Type B pancreatic cell (in vitro differentiated cells): ENCODE measurements at regions not wholly inside any gene's neighbourhood (a gene's known extent, or its start where the extent isn't known, plus 50 kb on each side); places are given as distances from the start of the nearest gene placed in this dataset.

Experiments
- DNase-seq: peaks from one replicate; pipeline ENCODE4 v3.0.0; 2021; ENCODE audit warnings: mixed read lengths; ENCODE audit not compliant: unreplicated experiment; ENCODE audit errors: extremely low spot score
- H3K27ac Mint-ChIP-seq: 2 replicates; pipeline ENCODE4 v1.8.0; 2021; ENCODE audit warnings: mild to moderate bottlenecking, mixed read lengths
- H3K27me3 Mint-ChIP-seq: 2 replicates; pipeline ENCODE4 v1.8.0; 2021; ENCODE audit warnings: mixed read lengths
- H3K36me3 Mint-ChIP-seq: 2 replicates; pipeline ENCODE4 v1.8.0; 2021; ENCODE audit warnings: mixed read lengths
- H3K4me1 Mint-ChIP-seq: one replicate; pipeline ENCODE4 v1.8.0; 2021; ENCODE audit warnings: mixed read lengths; ENCODE audit not compliant: unreplicated experiment
- H3K4me3 Mint-ChIP-seq: 2 replicates; pipeline ENCODE4 v1.8.0; 2021; ENCODE audit warnings: mild to moderate bottlenecking, mixed read lengths
- H3K9me3 Mint-ChIP-seq: 2 replicates; pipeline ENCODE4 v1.8.0; 2021; ENCODE audit warnings: mixed read lengths
- TF ChIP-seq, protein P1 (sequence below): fragments of 200-600 bp; sonication (generic); conservative IDR thresholded peaks from 2 replicates; pipeline ENCODE4 v1.5.0; 2021; ENCODE audit warnings: antibody characterized with exemption, mild to moderate bottlenecking

GRCh38 chr9:108001237-108001636 lies 511.7 kb upstream of the KLF4 start:
- no peak for DNase-seq
- Mint-ChIP-seq H3K36me3 (no peaks in the 10 kb centered on the region), H3K4me1 (no peaks in the 10 kb centered on the region), H3K4me3 (no peak overlapping the region), H3K27me3 (peaks cover 35% of the 10 kb centered on the region), H3K9me3 (no peaks in the 10 kb centered on the region), H3K27ac (no peak overlapping the region)
- TF ChIP-seq, protein P1, sequence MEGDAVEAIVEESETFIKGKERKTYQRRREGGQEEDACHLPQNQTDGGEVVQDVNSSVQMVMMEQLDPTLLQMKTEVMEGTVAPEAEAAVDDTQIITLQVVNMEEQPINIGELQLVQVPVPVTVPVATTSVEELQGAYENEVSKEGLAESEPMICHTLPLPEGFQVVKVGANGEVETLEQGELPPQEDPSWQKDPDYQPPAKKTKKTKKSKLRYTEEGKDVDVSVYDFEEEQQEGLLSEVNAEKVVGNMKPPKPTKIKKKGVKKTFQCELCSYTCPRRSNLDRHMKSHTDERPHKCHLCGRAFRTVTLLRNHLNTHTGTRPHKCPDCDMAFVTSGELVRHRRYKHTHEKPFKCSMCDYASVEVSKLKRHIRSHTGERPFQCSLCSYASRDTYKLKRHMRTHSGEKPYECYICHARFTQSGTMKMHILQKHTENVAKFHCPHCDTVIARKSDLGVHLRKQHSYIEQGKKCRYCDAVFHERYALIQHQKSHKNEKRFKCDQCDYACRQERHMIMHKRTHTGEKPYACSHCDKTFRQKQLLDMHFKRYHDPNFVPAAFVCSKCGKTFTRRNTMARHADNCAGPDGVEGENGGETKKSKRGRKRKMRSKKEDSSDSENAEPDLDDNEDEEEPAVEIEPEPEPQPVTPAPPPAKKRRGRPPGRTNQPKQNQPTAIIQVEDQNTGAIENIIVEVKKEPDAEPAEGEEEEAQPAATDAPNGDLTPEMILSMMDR, result no peak

DNA sequence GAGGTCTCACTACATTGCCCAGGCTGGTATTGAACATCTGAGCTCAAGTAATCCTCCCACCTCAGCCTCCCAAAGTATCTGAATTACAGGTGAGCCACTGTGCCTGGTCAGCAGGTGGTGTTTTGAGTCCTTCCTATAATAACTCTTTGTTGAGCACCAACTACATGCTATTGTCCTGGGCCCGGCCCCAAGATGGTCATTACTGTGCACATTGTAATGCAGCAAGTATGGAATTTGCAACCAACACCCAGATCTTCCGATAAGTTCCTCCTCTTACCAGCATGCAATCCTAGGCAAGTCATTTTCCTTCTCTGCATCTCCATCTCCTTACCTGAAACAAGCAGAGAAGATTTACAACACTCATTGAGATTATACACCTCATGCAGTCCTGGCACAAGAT lies 510.3 kb upstream of the KLF4 start:
- TF ChIP-seq, protein P1, result no peak
- H3K4me3 Mint-ChIP-seq, result no peak overlapping the region
- H3K27me3 Mint-ChIP-seq, result peaks cover 30% of the 10 kb centered on the region
- no peak for DNase-seq
- no peaks in the 10 kb centered on the region for H3K36me3 Mint-ChIP-seq
- no peak overlapping the region for H3K27ac Mint-ChIP-seq
- H3K9me3 Mint-ChIP-seq, result no peaks in the 10 kb centered on the region
- H3K4me1 Mint-ChIP-seq, result no peaks in the 10 kb centered on the region

DNA sequence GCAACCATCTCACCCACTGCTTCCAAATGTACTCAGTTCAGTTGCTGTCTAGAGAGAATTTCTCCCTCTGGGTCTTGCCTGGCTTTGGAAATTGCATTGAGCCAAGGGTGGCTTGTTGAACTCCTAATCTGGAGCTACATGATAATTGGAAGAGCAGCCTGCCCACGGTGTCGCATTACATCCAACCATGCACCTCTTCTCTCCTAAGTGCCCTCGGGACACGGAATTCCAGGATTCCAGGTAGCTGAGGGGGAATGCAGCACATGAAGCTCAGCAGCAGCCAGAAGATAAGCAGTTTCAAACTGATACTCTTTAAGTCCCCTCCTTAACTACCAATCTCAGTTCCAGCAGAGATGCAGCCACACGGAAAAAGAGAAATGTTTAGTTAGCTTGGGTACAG lies 509.4 kb upstream of the KLF4 start:
- Mint-ChIP-seq H3K9me3 (no peaks in the 10 kb centered on the region), H3K27me3 (peaks cover 30% of the 10 kb centered on the region), H3K4me3 (no peak overlapping the region), H3K36me3 (no peaks in the 10 kb centered on the region), H3K4me1 (no peaks in the 10 kb centered on the region), H3K27ac (no peak overlapping the region)
- TF ChIP-seq, protein P1, result no peak
- DNase-seq, result no peak

DNA sequence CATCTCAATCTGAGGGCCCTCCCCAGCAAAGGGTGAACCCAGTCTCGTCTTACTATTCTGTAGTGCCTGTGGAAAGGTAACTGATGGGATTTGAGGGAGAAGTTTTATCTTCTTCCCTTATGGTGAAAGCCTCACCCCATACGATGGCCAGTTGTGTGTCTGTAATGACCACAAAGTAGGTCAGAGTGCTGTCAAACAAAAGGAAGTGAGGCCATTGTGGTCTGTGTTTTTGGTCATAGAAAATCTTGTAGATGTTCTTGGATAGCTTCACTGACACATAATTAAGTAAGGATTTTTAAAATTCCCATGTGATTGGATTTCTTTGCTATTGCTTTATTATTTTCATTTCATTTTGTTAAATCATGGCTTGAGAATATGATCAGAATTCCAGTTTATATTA lies 505.1 kb upstream of the KLF4 start:
- H3K9me3 Mint-ChIP-seq, result no peaks in the 10 kb centered on the region

GRCh38 chr9:107992271-107992670 lies 502.7 kb upstream of the KLF4 start:
- no peaks in the 10 kb centered on the region for H3K36me3 Mint-ChIP-seq
- H3K4me3 Mint-ChIP-seq, result no peak overlapping the region
- no peak for DNase-seq
- peaks cover 3% of the 10 kb centered on the region for H3K27me3 Mint-ChIP-seq
- TF ChIP-seq, protein P1, result no peak
- H3K9me3 Mint-ChIP-seq, result no peaks in the 10 kb centered on the region
- no peaks in the 10 kb centered on the region for H3K4me1 Mint-ChIP-seq
- no peak overlapping the region for H3K27ac Mint-ChIP-seq

More for the DNA sequence above, 505.1 kb upstream of the KLF4 start:
- TF ChIP-seq, protein P1, result no peak
- H3K4me1 Mint-ChIP-seq, result no peaks in the 10 kb centered on the region
- DNase-seq, result no peak
- H3K4me3 Mint-ChIP-seq, result no peak overlapping the region
- no peaks in the 10 kb centered on the region for H3K36me3 Mint-ChIP-seq
- H3K27ac Mint-ChIP-seq, result no peak overlapping the region
- H3K27me3 Mint-ChIP-seq, result peaks cover 7% of the 10 kb centered on the region

DNA sequence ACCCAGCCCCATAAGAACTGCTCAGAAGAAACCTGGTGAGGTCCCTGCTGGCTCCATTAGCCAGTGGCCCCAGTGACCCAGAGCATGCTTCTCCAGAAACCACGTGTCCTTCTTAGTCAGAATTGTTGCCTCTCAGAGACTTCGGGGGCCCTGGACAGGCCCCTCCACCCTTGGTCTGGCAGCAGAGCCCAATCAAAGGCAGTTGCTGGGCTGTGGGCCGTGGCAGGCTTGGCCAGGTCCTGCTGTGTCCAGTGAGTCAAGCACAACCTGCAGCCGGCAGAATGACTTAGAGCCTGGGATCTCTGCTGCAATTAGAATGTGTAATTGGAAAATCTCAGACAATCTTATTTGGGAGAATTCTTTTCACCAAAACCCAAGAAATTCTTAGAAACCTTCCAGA lies 502.0 kb upstream of the KLF4 start:
- peaks cover 3% of the 10 kb centered on the region for H3K27me3 Mint-ChIP-seq
- no peaks in the 10 kb centered on the region for H3K36me3 Mint-ChIP-seq
- H3K9me3 Mint-ChIP-seq, result no peaks in the 10 kb centered on the region
- no peak overlapping the region for H3K4me3 Mint-ChIP-seq
- no peaks in the 10 kb centered on the region for H3K4me1 Mint-ChIP-seq
- TF ChIP-seq, protein P1, result no peak
- DNase-seq, result no peak
- H3K27ac Mint-ChIP-seq, result no peak overlapping the region
